Right lobe of liver (tissue), 6 donors: ENCODE measurements at regions not wholly inside any gene's neighbourhood (a gene's known extent, or its start where the extent isn't known, plus 50 kb on each side); places are given as distances from the start of the nearest gene placed in this dataset.

Source experiments
- ATAC-seq, 4 donors: fragments of 200-7000 bp; cut with Tn5 transposase; one replicate each; pipeline ENCODE4 v1.9.1; 2020; ENCODE audit warnings: mild to moderate bottlenecking in 4 of 4, moderate library complexity in 4 of 4
- DNase-seq, 3 donors: peaks; one replicate each; pipeline ENCODE4 v3.0.0-alpha.2; 2020
- H3K27ac ChIP-seq, 3 donors: fragments of 200-600 bp; one replicate each; pipeline ENCODE4 v1.8.0; 2022
- H3K27me3 ChIP-seq, 2 donors: fragments of 200-600 bp; one replicate each; pipeline ENCODE4 v1.8.0; 2022
- H3K36me3 ChIP-seq, 4 donors: fragments of 200-600 bp; sonication (generic) in 1 of 4; one replicate each; pipeline versions ENCODE4 v1.5.1 to v1.8.0; 2017 to 2022; ENCODE audit warnings: control low read depth in 1 of 4
- H3K4me1 ChIP-seq, 4 donors: fragments of 200-600 bp; sonication (generic) in 1 of 4; one replicate each; pipeline versions ENCODE4 v1.5.1 to v1.8.0; 2017 to 2022; ENCODE audit warnings: control low read depth in 1 of 4
- H3K4me3 ChIP-seq, 3 donors: fragments of 200-600 bp; one replicate each; pipeline ENCODE4 v1.8.0; 2022
- H3K9me3 ChIP-seq, 4 donors: fragments of 200-600 bp; sonication (generic) in 1 of 4; one replicate each; pipeline versions ENCODE4 v1.5.1 to v1.8.0; 2017 to 2022; ENCODE audit warnings: control low read depth in 1 of 4
- CTCF ChIP-seq, 4 donors: fragments of 200-600 bp in 3 of 4; fragments of 450-650 bp in 1 of 4; IDR thresholded peaks; one replicate each; pipeline versions ENCODE4 v1.5.1 to v1.8.0; 2016 to 2022; ENCODE audit warnings: antibody characterized with exemption in 4 of 4, mild to moderate bottlenecking in 2 of 4
- POLR2A ChIP-seq: fragments of 450-650 bp; IDR thresholded peaks from one replicate; pipeline ENCODE4 v1.6.1; 2017; ENCODE audit warnings: antibody characterized with exemption, mild to moderate bottlenecking
- whole genome bisulfite sequencing: methylation state at CpG from one replicate; pipeline ENCODE4 v1.1.6; 2018; ENCODE audit warnings: low coverage, low lambda C conversion rate; ENCODE audit not compliant: insufficient coverage; ENCODE audit errors: missing lambda C conversion rate; 5-methylcytosine and 5-hydroxymethylcytosine counted together
- intact Hi-C, 2 donors: fragments of 100-400 bp; cut with DNase I; formaldehyde crosslinking; loops; one replicate each; pipeline versions ENCODE4 v1.11.2 to v1.14.1; 2022
- donor health status: DM: no; HTN: yes; CAD: no.
- donor health status: DM: no; HTN: no; CAD: no.
- donor health status: DM: no; HTN: no; CAD: no.
- donor health status: DM: no; HTN: yes; CAD: no.
- donor health status: DM: no; HTN: yes; CAD: no.

GRCh38 chr20:46800409-46800804 is 91.0 kb downstream of the SLC2A10 start:
- no peak for ATAC-seq
- H3K36me3 ChIP-seq = no peaks in the 10 kb centered on the region
- H3K27ac ChIP-seq = no peak overlapping the region
- intact Hi-C loops = no loop called here
- no peaks in the 10 kb centered on the region for H3K4me1 ChIP-seq
- 83% methylated on average over 1 of the region's 2 CpGs for WGBS
- no peaks in the 10 kb centered on the region for H3K27me3 ChIP-seq
- H3K9me3 ChIP-seq = no peaks in the 10 kb centered on the region
- H3K4me3 ChIP-seq = no peak overlapping the region
- no peak for TF ChIP-seq POLR2A
- TF ChIP-seq CTCF (IDR thresholded peaks at IDR 0.05) = no peak
- no peak for DNase-seq

GRCh38 chr20:46801003-46801702 is 91.7 kb downstream of the SLC2A10 start:
- WGBS = 58% methylated on average over 9 of the region's 12 CpGs
- TF ChIP-seq POLR2A (no peak), CTCF (IDR thresholded peaks at IDR 0.05) (no peak)

GRCh38 chr20:46802722-46803121 is 91.9 kb upstream of the EYA2 start:
- DNase-seq = no peak
- ATAC-seq = no peak
- WGBS = 74% methylated on average over 5 of the region's 5 CpGs
- Histone ChIP-seq H3K36me3 (no peaks in the 10 kb centered on the region), H3K27me3 (no peaks in the 10 kb centered on the region), H3K9me3 (no peaks in the 10 kb centered on the region), H3K4me1 (no peaks in the 10 kb centered on the region), H3K27ac (no peak overlapping the region), H3K4me3 (no peak overlapping the region)
- intact Hi-C loops = no loop called here
- TF ChIP-seq CTCF (IDR thresholded peaks at IDR 0.05) (no peak), POLR2A (no peak)

More at GRCh38 chr20:46801003-46801702, 91.7 kb downstream of the SLC2A10 start:
- Histone ChIP-seq H3K4me1 (no peaks in the 10 kb centered on the region), H3K27ac (no peak overlapping the region), H3K36me3 (no peaks in the 10 kb centered on the region), H3K9me3 (no peaks in the 10 kb centered on the region), H3K4me3 (no peak overlapping the region), H3K27me3 (no peaks in the 10 kb centered on the region)
- intact Hi-C loops = no loop called here
- ATAC-seq (no peak), DNase-seq (no peak)

- Histone ChIP-seq H3K27me3 (no peaks in the 10 kb centered on the region), H3K27ac (no peak overlapping the region), H3K4me3 (no peak overlapping the region), H3K9me3 (no peaks in the 10 kb centered on the region), H3K36me3 (no peaks in the 10 kb centered on the region), H3K4me1 (peaks cover 0 to 5% (median 2%) of the 10 kb centered on the region in 4 donors)
- DNase-seq = no peak
- no peak for TF ChIP-seq POLR2A
- TF ChIP-seq CTCF (IDR thresholded peaks at IDR 0.05) = no peak
- no peak for ATAC-seq
- intact Hi-C loops = no loop called here
- 83% methylated on average over 11 of the region's 12 CpGs for WGBS
Observed at GRCh38 chr20:46803123-46804020, 91.3 kb upstream of the EYA2 start.
